NB4 (cell line): ENCODE measurements at regions not wholly inside any gene's neighbourhood (a gene's known extent, or its start where the extent isn't known, plus 50 kb on each side); places are given as distances from the start of the nearest gene placed in this dataset.
"Not testable (repeated sequence)": the region's sequence is repeated elsewhere in the genome, so short reads cannot be mapped to it uniquely, and the experiment has no call there.

ENCODE experiments used
- DNase-seq: peaks from one replicate; pipeline ENCODE4 v3.0.0; 2010; ENCODE audit warnings: low read depth
- H3K4me3 ChIP-seq: one replicate; pipeline ENCODE4 v1.5.1; 2011; ENCODE audit warnings: mild to moderate bottlenecking, low read depth, low read length, moderate library complexity
- MYC ChIP-seq: IDR thresholded peaks from 2 replicates; pipeline ENCODE4 v1.6.1; 2011; ENCODE audit warnings: low read depth, low read length
- POLR2A ChIP-seq: IDR thresholded peaks from 2 replicates; pipeline ENCODE4 v1.6.1; 2011; ENCODE audit warnings: mild to moderate bottlenecking; ENCODE audit not compliant: insufficient read length; ENCODE audit errors: extremely low read depth
- TF ChIP-seq, protein P1 (sequence below): IDR thresholded peaks from 2 replicates; pipeline ENCODE4 v1.6.1; 2011; ENCODE audit warnings: low read depth, low read length
- TF ChIP-seq, protein P2 (sequence below): IDR thresholded peaks from one replicate; pipeline ENCODE4 v1.5.1; 2012; ENCODE audit warnings: low read depth, low read length

DNA sequence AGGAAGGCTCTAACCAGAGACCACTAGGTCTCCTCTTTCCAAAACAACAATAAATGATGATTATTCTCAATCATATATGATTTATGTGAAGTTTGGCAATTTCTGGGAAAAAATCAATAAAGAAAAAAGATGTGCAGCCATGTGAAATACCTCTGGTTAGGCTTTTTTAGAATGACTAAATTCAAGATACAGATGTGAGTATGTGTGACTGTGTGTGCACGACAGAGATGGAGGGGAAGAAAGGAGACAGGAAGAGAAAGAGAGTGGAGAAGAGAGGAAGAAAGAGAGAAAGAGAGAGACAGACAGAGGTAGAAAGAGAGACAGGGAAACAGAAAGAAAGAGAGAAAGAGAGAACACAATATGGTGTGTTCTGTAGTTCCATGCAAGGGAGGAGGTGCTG is 558.6 kb upstream of the CDH5 start:
- TF ChIP-seq, protein P1, sequence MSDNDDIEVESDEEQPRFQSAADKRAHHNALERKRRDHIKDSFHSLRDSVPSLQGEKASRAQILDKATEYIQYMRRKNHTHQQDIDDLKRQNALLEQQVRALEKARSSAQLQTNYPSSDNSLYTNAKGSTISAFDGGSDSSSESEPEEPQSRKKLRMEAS, result no peak
- H3K4me3 ChIP-seq, result no peak overlapping the region
- no peak for DNase-seq

DNA sequence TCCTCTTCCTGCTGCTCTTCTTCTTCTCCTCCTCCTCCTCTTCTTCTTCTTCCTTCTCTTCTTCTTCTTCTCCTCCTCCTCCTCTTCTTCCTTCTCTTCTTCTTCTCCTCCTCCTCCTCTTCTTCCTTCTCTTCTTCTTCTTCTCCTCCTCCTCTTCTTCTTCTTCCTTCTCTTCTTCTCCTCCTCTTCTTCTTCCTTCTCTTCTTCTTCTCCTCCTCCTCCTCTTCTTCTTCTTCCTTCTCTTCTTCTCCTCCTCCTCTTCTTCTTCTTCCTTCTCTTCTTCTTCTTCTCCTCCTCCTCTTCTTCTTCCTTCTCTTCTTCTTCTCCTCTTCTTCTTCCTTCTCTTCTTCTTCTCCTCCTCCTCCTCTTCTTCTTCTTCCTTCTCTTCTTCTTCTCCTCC is 560.8 kb upstream of the CDH5 start:
- DNase-seq, H3K4me3 ChIP-seq: not testable (repeated sequence)

DNA sequence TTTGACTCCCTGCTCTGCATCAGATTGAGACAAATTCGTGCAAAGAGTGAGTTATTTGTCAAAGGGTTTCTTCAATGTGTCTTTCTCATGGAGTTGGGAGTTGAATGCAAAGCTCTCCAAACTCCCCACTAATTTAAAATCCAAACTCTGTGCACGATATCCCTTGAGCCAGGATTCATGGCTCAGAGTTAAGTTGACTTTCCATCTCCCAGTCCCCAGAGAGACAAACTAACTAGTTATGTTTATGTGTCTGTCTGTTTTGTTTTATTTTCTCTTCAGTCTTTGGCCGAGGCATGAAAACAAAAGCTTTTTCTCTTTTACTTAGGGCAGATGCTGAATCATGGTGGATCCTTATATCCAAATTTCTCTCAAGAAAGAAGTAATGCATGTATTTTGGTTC is 570.0 kb upstream of the CDH5 start:
- DNase-seq, result no peak

DNA sequence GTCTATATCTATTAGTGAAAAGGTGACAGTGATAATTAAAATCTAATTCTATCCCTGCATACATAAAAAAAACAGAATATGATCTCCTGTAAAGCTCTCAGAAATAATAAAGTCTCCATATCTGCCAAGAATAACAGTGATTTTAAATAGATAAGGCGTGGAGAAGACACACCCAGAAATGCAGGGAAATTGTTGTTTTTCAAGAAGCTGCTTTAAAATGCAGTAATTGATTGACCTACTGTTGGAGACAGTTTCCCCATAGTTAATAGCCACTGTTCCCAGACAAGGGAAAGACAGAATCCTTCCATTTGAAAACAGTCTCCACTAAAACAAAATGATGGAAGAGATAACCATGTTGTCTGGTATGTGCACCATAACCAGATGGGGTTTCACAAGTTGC is 571.5 kb upstream of the CDH5 start:
- no peak for DNase-seq
- TF ChIP-seq, protein P1, result no peak
- TF ChIP-seq MYC (no peak), POLR2A (no peak)
- TF ChIP-seq, protein P2, sequence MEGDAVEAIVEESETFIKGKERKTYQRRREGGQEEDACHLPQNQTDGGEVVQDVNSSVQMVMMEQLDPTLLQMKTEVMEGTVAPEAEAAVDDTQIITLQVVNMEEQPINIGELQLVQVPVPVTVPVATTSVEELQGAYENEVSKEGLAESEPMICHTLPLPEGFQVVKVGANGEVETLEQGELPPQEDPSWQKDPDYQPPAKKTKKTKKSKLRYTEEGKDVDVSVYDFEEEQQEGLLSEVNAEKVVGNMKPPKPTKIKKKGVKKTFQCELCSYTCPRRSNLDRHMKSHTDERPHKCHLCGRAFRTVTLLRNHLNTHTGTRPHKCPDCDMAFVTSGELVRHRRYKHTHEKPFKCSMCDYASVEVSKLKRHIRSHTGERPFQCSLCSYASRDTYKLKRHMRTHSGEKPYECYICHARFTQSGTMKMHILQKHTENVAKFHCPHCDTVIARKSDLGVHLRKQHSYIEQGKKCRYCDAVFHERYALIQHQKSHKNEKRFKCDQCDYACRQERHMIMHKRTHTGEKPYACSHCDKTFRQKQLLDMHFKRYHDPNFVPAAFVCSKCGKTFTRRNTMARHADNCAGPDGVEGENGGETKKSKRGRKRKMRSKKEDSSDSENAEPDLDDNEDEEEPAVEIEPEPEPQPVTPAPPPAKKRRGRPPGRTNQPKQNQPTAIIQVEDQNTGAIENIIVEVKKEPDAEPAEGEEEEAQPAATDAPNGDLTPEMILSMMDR, result no peak
- H3K4me3 ChIP-seq, result no peak overlapping the region

More for the DNA sequence above, 570.0 kb upstream of the CDH5 start:
- H3K4me3 ChIP-seq, result no peak overlapping the region
- TF ChIP-seq, protein P1, result no peak
- no peak for TF ChIP-seq MYC
- no peak for TF ChIP-seq POLR2A

DNA sequence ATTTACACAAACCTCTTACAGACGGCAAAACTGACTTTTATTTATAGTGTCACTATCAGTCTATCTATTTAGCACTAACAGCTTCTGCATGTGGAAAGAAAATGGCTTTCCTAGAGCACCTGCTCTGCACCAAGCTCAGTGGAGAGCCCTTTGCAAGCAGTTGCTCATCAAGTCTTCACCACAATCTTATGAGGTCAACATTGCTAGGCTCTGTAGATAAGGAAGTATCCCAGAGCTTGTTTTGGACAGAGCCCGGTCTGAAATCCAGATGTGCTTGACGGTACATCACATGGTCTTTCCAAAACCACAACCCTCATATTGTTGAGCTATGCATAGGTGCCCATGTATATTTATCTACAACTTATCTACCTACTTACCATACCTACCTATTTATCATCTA is 572.7 kb upstream of the CDH5 start:
- DNase-seq, result peak; percentile 20
- TF ChIP-seq, protein P1, result no peak
- TF ChIP-seq, protein P2, result no peak
- TF ChIP-seq POLR2A (no peak), MYC (no peak)
- no peak overlapping the region for H3K4me3 ChIP-seq

DNA sequence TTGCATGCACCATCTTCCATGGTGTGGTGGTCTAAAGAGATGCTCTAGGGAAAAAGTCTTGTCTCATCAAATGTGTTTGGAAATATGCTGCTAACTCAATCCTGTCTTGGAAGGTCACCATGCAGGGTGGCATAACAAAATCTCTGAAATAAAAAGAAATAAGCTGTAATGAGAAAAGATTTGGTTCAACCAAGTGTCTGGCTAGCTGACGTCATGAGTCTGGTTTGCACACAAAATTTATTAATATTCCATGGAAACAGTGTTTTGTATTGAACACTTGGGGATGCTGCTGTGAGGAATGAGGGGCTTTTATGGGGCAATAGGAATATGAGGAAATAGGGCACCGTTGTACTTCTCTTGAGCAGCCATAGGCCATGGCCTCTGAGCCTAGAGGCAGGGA is 575.7 kb upstream of the CDH5 start:
- TF ChIP-seq, protein P1, result no peak
- no peak for TF ChIP-seq POLR2A
- no peak for TF ChIP-seq MYC
- TF ChIP-seq, protein P2, result no peak
- no peak overlapping the region for H3K4me3 ChIP-seq
- no peak for DNase-seq

DNA sequence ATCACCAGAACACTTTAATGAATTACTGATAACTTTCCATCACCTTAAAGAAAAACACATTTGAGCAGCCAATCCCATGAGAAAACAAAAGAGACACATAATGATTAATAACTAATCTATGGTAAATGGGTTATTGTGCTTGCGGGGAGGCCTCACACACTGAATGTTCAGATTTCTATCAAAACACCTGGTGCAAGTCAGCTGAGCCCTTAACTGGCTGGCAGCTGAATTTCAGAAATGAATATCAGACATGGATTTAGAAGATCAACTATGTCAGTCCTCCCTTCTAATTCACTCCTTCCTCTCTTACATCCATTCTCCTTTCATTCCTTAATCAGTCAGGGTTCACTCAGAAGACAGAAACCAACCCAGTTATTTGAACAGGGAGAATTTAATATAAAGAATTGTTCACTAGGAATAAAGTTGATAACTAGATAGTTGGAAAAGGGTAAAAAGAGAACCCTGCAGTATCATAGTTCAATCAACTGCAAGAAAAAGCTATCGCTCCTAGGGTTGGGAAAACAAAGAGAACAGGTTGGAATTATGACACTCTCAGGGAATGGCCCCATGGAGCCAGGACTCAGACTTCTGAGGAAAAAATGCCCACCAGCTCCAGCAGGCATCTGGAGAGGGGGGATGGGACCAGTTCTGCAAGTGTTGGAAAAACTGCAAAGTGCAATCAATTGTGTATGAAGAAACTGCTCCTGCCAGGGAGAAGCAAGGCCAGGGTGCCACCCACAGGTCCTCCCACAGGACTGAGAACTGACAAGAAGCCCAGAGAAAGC is 577.1 kb upstream of the CDH5 start:
- TF ChIP-seq, protein P2, result no peak
- TF ChIP-seq POLR2A, result no peak
- no peak for TF ChIP-seq MYC
- TF ChIP-seq, protein P1, result no peak
- H3K4me3 ChIP-seq, result no peak overlapping the region
- DNase-seq, result no peak
